Activated CD4-positive, alpha-beta T cell treated with anti-CD3 and anti-CD28 coated beads for 36 hours (primary cell): ENCODE measurements at regions not wholly inside any gene's neighbourhood (a gene's known extent, or its start where the extent isn't known, plus 50 kb on each side); places are given as distances from the start of the nearest gene placed in this dataset.

Experiments
- ATAC-seq: fragments of 200-7000 bp; cut with Tn5 transposase; one replicate; pipeline ENCODE4 v1.10.0; 2021; ENCODE audit warnings: mild to moderate bottlenecking, moderate library complexity
- CTCF ChIA-PET: fragments of 350-600 bp; sonication (Branson Sonifier 250); formaldehyde crosslinking; loops from one replicate; lab custom pipeline; 2021; ENCODE audit warnings: antibody characterized with exemption; lab: Charles Lee
- POLR2A ChIA-PET: fragments of 350-600 bp; sonication (Branson Sonifier 250); formaldehyde crosslinking; loops from one replicate; lab custom pipeline; 2021; ENCODE audit warnings: antibody characterized with exemption, inconsistent platforms; lab: Charles Lee
- DNase-seq: peaks from one replicate; pipeline ENCODE4 v3.0.0-alpha.2; 2020
- H3K27ac Mint-ChIP-seq: one replicate; pipeline ENCODE4 v1.8.0; 2021; ENCODE audit warnings: mixed read lengths
- H3K27me3 Mint-ChIP-seq: one replicate; pipeline ENCODE4 v1.8.0; 2021; ENCODE audit warnings: mixed read lengths
- H3K36me3 Mint-ChIP-seq: one replicate; pipeline ENCODE4 v1.8.0; 2021; ENCODE audit warnings: low read depth, mixed read lengths
- H3K4me1 Mint-ChIP-seq: one replicate; pipeline ENCODE4 v1.8.0; 2021; ENCODE audit warnings: mixed read lengths
- H3K4me3 Mint-ChIP-seq: one replicate; pipeline ENCODE4 v1.8.0; 2021; ENCODE audit warnings: mild to moderate bottlenecking, moderate library complexity, mixed read lengths
- H3K9me3 Mint-ChIP-seq: one replicate; pipeline ENCODE4 v1.8.0; 2021; ENCODE audit warnings: low read depth, mixed read lengths
- intact Hi-C, 2 experiments: fragments of 100-400 bp; cut with DNase I in 1 of 2; cut with micrococcal nuclease in 1 of 2; formaldehyde crosslinking; loops; one replicate each; pipeline versions ENCODE4 v1.14.2 to v1.15.1; 2022 to 2024; cut with DNase I, micrococcal nuclease

GRCh38 chr7:25559581-25560367 lies 331.5 kb upstream of the NPVF start:
- DNase-seq (no peak), ATAC-seq (no peak)
- Mint-ChIP-seq H3K36me3 (peaks cover 2% of the 10 kb centered on the region), H3K4me1 (peaks cover 7% of the 10 kb centered on the region), H3K27me3 (no peaks in the 10 kb centered on the region), H3K9me3 (no peaks in the 10 kb centered on the region), H3K27ac (no peak overlapping the region), H3K4me3 (no peak overlapping the region)
- intact Hi-C loops = no loop called here
- ChIA-PET POLR2A (no interaction called here), CTCF (no interaction called here)

GRCh38 chr7:25562673-25563182 lies 334.4 kb upstream of the NPVF start:
- no peaks in the 10 kb centered on the region for H3K9me3 Mint-ChIP-seq
- H3K36me3 Mint-ChIP-seq = peaks cover 2% of the 10 kb centered on the region
- no peaks in the 10 kb centered on the region for H3K4me1 Mint-ChIP-seq
- ATAC-seq = no peak
- ChIA-PET CTCF (interaction anchor here (0.5 to 1.4 kb wide), 3 partner anchors 29 to 303 kb away, joined by 4 to 7 read pairs (median 5); no protein-coding TSS in a partner anchor), POLR2A (no interaction called here)
- intact Hi-C loops = no loop called here
- DNase-seq = no peak
- no peak overlapping the region for H3K27ac Mint-ChIP-seq
- no peaks in the 10 kb centered on the region for H3K27me3 Mint-ChIP-seq
- H3K4me3 Mint-ChIP-seq = no peak overlapping the region

- Mint-ChIP-seq H3K27ac (no peak overlapping the region), H3K9me3 (no peaks in the 10 kb centered on the region), H3K4me1 (no peaks in the 10 kb centered on the region), H3K27me3 (no peaks in the 10 kb centered on the region), H3K4me3 (no peak overlapping the region), H3K36me3 (no peaks in the 10 kb centered on the region)
- POLR2A ChIA-PET = no interaction called here
- CTCF ChIA-PET = interaction anchor here (0.6 to 7.7 kb wide), 36 partner anchors 9 to 925 kb away, joined by 3 to 116 read pairs (median 4); no protein-coding TSS in a partner anchor
- intact Hi-C loops = loop anchor here (5.0 kb wide), 2 partner anchors 287 to 383 kb away; a partner anchor contains a TSS
- DNase-seq (no peak), ATAC-seq (no peak)
These were observed 336.7 kb upstream of the NPVF start for GRCh38 chr7:25565002-25565401.

- Mint-ChIP-seq H3K36me3 (no peaks in the 10 kb centered on the region), H3K4me1 (no peaks in the 10 kb centered on the region), H3K27ac (no peak overlapping the region), H3K4me3 (no peak overlapping the region), H3K9me3 (no peaks in the 10 kb centered on the region), H3K27me3 (no peaks in the 10 kb centered on the region)
- POLR2A ChIA-PET = no interaction called here
- CTCF ChIA-PET = interaction anchor here (0.6 to 7.7 kb wide), 42 partner anchors 8 to 913 kb away, joined by 3 to 116 read pairs (median 4); no protein-coding TSS in a partner anchor
- no peak for ATAC-seq
- DNase-seq = peak; percentile 77
- intact Hi-C loops = loop anchor here (1.0 to 5.0 kb wide), 6 partner anchors 175 to 384 kb away; a partner anchor contains a TSS
These were observed 337.7 kb upstream of the NPVF start for GRCh38 chr7:25565949-25566348.

- no peaks in the 10 kb centered on the region for H3K9me3 Mint-ChIP-seq
- H3K36me3 Mint-ChIP-seq = no peaks in the 10 kb centered on the region
- H3K4me3 Mint-ChIP-seq = no peak overlapping the region
- POLR2A ChIA-PET = no interaction called here
- DNase-seq = no peak
- CTCF ChIA-PET = interaction anchor here (0.6 to 7.7 kb wide), 18 partner anchors 13 to 409 kb away, joined by 3 to 116 read pairs (median 4); no protein-coding TSS in a partner anchor
- H3K4me1 Mint-ChIP-seq = no peaks in the 10 kb centered on the region
- intact Hi-C loops = loop anchor here (5.0 kb wide), 2 partner anchors 285 to 385 kb away; a partner anchor contains a TSS
- H3K27ac Mint-ChIP-seq = no peak overlapping the region
- ATAC-seq = no peak
- no peaks in the 10 kb centered on the region for H3K27me3 Mint-ChIP-seq
These were observed 339.1 kb upstream of the NPVF start for GRCh38 chr7:25567430-25567829.

- H3K4me1 Mint-ChIP-seq = no peaks in the 10 kb centered on the region
- CTCF ChIA-PET = interaction anchor here (6.6 to 7.7 kb wide), 2 partner anchors 177 to 312 kb away, joined by 103 to 116 read pairs; no protein-coding TSS in a partner anchor
- ATAC-seq (no peak), DNase-seq (no peak)
- no peak overlapping the region for H3K27ac Mint-ChIP-seq
- intact Hi-C loops = loop anchor here (5.0 kb wide), 2 partner anchors 283 to 387 kb away; a partner anchor contains a TSS
- no peaks in the 10 kb centered on the region for H3K36me3 Mint-ChIP-seq
- H3K4me3 Mint-ChIP-seq = no peak overlapping the region
- H3K27me3 Mint-ChIP-seq = no peaks in the 10 kb centered on the region
- POLR2A ChIA-PET = no interaction called here
- H3K9me3 Mint-ChIP-seq = no peaks in the 10 kb centered on the region
These were observed 341.5 kb upstream of the NPVF start for GRCh38 chr7:25569765-25570164.

GRCh38 chr7:25572423-25572822 lies 344.1 kb upstream of the NPVF start:
- Mint-ChIP-seq H3K27ac (no peak overlapping the region), H3K4me3 (no peak overlapping the region), H3K27me3 (no peaks in the 10 kb centered on the region), H3K9me3 (no peaks in the 10 kb centered on the region), H3K36me3 (no peaks in the 10 kb centered on the region), H3K4me1 (no peaks in the 10 kb centered on the region)
- CTCF ChIA-PET = interaction anchor here (2.0 kb wide), 1 partner anchor 280 kb away, joined by 9 read pairs; no protein-coding TSS in a partner anchor
- intact Hi-C loops = no loop called here
- ATAC-seq (no peak), DNase-seq (no peak)
- POLR2A ChIA-PET = no interaction called here

- ATAC-seq (no peak), DNase-seq (no peak)
- no peaks in the 10 kb centered on the region for H3K4me1 Mint-ChIP-seq
- H3K4me3 Mint-ChIP-seq = no peak overlapping the region
- H3K36me3 Mint-ChIP-seq = no peaks in the 10 kb centered on the region
- H3K9me3 Mint-ChIP-seq = no peaks in the 10 kb centered on the region
- CTCF ChIA-PET = interaction anchor here (0.7 to 1.7 kb wide), 4 partner anchors 9 to 183 kb away, joined by 3 to 7 read pairs (median 5); no protein-coding TSS in a partner anchor
- intact Hi-C loops = no loop called here
- H3K27me3 Mint-ChIP-seq = no peaks in the 10 kb centered on the region
- POLR2A ChIA-PET = no interaction called here
- no peak overlapping the region for H3K27ac Mint-ChIP-seq
These were observed 346.5 kb upstream of the NPVF start for GRCh38 chr7:25574828-25575227.

- ATAC-seq (no peak), DNase-seq (no peak)
- ChIA-PET CTCF (interaction anchor here (0.7 to 1.5 kb wide), 3 partner anchors 8 to 91 kb away, joined by 3 read pairs; no protein-coding TSS in a partner anchor), POLR2A (no interaction called here)
- Mint-ChIP-seq H3K27ac (no peak overlapping the region), H3K4me1 (no peaks in the 10 kb centered on the region), H3K36me3 (no peaks in the 10 kb centered on the region), H3K4me3 (no peak overlapping the region), H3K9me3 (no peaks in the 10 kb centered on the region), H3K27me3 (peaks cover under 1% of the 10 kb centered on the region)
- intact Hi-C loops = no loop called here
These were observed 347.3 kb upstream of the NPVF start for GRCh38 chr7:25575634-25576033.

- no peaks in the 10 kb centered on the region for H3K4me1 Mint-ChIP-seq
- POLR2A ChIA-PET = no interaction called here
These were observed 350.9 kb upstream of the NPVF start for GRCh38 chr7:25578991-25579777.

GRCh38 chr7:25579778-25580075 lies 351.4 kb upstream of the NPVF start:
- ChIA-PET CTCF (interaction anchor here (1.1 to 3.2 kb wide), 6 partner anchors 9 to 274 kb away, joined by 3 to 18 read pairs (median 3); no protein-coding TSS in a partner anchor), POLR2A (no interaction called here)
- H3K9me3 Mint-ChIP-seq = no peaks in the 10 kb centered on the region
- no peak overlapping the region for H3K4me3 Mint-ChIP-seq
- peaks cover 3% of the 10 kb centered on the region for H3K27me3 Mint-ChIP-seq
- intact Hi-C loops = no loop called here
- no peak overlapping the region for H3K27ac Mint-ChIP-seq
- no peak for DNase-seq
- ATAC-seq = no peak
- H3K4me1 Mint-ChIP-seq = no peaks in the 10 kb centered on the region
- no peaks in the 10 kb centered on the region for H3K36me3 Mint-ChIP-seq

More at GRCh38 chr7:25578991-25579777, 350.9 kb upstream of the NPVF start:
- peaks cover 3% of the 10 kb centered on the region for H3K27me3 Mint-ChIP-seq
- no peak overlapping the region for H3K4me3 Mint-ChIP-seq
- CTCF ChIA-PET = interaction anchor here (1.2 to 3.2 kb wide), 5 partner anchors 8 to 275 kb away, joined by 3 to 18 read pairs (median 3); no protein-coding TSS in a partner anchor
- no peaks in the 10 kb centered on the region for H3K9me3 Mint-ChIP-seq
- no peaks in the 10 kb centered on the region for H3K36me3 Mint-ChIP-seq
- ATAC-seq = no peak
- DNase-seq = no peak
- H3K27ac Mint-ChIP-seq = no peak overlapping the region
- intact Hi-C loops = no loop called here
